ENCODE measurements at regions not wholly inside any gene's neighbourhood (a gene's known extent, or its start where the extent isn't known, plus 50 kb on each side); places are given as distances from the start of the nearest gene placed in this dataset.
"Not testable (repeated sequence)": the region's sequence is repeated elsewhere in the genome, so short reads cannot be mapped to it uniquely, and the experiment has no call there.

DNA sequence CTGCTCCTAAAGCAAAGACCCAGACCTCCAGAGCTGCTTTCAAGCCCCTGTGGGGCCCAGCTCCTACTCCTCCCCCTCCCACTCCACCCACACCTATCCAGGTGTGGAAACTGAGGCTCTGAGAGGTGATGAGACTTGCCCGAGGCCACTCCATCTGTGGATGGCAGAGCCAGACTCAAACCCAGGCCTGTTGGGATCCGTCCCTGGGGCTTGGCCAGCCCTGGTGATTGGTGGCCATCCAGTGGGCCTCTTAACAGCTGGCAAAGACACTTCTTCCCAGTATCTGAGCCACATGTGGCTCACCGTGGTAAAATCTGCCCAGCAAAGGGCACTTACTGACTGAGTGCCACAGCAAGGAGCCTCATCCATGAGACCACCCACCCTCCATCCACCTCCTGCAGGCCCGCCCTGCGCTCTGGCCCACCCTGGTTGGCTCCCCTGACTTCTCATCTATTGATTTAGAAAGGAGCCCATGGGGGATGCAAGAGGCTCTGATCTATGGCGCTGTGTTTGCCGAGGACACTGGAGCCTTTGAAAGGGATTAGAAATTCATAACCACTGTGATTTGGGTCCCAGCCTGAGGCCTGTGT, 398.5 kb downstream of the PTPRU start:
- DNase-seq (ENCODE audit: low spot score): no peak
- in situ Hi-C loops (cut with HindIII; ENCODE audit: low sequenced_read_pairs): no loop called here

DNA sequence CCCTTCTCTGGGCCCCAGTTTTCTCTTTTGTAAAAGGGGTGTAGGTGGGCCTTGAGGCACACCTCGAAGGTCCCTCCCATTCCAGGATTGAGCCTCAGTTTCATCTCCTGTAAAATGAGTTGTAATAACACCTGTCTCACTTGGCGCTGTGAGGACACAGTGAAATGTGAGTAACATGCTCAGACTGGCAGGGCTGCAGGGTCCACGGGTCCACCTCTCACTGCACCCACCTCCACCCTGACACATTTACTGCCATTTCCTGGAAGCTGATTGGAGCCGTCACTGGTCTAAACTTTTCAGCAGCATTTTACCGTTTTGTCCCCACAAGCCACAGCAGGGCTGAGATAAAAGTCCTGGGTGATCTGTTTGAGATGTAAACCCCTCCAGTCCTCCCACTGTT, 398.0 kb downstream of the PTPRU start:
- no peak for DNase-seq (ENCODE audit: low spot score)
- in situ Hi-C loops (cut with HindIII; ENCODE audit: low sequenced_read_pairs): no loop called here

DNA sequence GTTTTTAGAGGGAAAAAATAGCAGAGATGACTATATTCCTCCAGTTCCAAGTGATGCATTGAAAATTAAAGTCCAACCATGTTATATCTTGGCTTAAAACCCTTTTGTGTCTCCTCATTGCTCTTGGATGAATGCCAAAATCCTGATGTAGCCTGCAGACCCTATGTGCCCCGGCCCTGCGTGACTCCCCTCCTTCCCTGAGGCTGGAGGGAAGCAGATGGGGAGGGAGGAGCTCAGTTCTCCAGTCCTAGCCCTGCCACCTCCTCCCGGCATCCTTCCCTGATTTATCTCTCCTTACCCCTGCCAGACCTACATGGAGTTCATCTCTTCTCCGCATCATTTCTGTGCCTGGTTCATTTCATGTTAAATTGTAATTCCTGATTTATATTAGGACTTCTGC, 397.4 kb downstream of the PTPRU start:
- no peak for DNase-seq (ENCODE audit: low spot score)
- in situ Hi-C loops (cut with HindIII; ENCODE audit: low sequenced_read_pairs): no loop called here

DNA sequence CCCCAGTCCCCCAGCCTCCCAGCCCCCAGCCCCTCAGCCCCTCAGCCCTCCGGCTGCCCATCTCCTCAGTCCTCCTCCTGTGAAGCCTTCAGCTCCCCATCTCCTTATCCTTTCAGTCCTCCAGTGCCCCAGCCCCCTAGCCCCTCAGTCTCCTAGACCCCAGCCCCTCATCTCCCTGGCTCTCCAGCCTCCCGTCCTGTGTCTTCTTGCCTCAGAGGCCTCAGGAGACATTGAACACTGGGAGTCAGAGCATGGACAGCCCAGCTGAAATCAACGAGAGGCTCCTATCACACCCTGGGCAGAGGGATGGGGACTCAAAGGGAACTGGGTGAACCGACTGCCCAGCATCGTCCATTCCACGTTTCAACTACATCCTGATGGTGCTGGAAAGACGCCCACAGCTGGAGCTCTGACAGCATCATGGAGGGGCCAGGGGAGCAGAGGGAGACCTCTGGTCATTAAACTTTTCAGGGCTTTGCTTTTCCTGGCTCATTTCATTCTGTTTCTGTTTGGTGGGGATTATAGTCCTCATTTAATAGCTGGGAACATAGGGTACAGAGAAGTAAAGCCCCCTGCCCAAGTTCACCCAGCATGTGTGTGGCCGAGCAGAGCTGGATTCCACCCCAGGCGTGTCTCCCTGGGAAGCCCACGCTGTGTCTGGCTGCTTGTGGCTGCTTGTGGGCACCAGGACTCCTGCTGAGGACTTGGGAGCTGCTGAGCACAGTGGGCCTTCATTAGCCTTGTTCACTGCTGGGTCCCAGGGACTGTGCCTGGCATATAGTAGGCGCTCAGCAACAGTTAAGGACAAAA, 396.7 kb downstream of the PTPRU start:
- in situ Hi-C loops (cut with HindIII; ENCODE audit: low sequenced_read_pairs): no loop called here
- DNase-seq (ENCODE audit: low spot score): no peak

DNA sequence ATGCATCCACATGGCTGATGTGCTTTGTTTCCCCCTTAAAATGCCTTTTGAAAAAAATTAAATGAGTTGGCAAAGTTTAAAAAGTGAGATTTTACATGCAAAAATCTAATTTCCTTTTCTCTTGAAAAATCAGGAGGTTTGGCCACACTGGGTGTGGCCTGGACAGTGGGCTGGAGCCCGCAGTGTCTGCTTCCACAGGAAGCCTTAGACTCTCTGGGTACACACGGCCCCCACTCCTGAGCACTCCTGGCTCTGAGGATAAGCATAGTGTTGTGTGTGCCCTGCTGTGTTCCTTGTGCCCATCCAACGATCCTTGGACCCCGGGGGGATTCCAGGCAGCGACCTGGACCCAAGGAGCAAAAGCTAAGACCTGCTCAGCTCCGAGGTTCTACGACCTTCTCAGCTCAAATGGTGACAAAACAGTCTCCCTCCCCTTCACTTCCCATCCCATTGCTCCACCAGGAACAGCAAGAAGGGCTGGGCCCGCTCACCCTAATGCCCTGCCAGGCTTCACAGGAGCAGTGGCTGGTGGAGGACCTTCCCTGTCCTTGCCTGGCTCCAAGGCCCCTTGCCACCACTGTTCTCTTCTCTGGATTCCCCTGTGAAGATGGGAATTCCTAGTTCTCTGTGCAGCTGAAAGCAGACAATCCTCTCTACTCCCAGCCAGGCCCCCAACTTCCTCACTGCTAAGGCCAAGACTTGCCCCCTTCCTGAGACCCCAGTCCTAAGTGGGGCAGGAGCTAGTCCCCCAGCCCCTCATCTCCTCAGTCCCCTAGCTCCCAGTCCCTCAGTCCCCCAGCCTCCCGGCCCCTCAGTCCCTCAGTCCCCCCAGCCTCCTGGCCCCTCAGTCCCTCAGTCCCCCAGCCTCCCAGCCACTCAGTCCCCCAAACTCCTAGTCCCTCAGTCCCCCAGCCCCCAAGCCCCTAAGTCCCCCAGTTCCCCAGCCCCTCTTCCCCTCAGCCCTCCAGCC, 395.8 kb downstream of the PTPRU start:
- no peak for DNase-seq (ENCODE audit: low spot score)
- in situ Hi-C loops (cut with HindIII; ENCODE audit: low sequenced_read_pairs): no loop called here

DNA sequence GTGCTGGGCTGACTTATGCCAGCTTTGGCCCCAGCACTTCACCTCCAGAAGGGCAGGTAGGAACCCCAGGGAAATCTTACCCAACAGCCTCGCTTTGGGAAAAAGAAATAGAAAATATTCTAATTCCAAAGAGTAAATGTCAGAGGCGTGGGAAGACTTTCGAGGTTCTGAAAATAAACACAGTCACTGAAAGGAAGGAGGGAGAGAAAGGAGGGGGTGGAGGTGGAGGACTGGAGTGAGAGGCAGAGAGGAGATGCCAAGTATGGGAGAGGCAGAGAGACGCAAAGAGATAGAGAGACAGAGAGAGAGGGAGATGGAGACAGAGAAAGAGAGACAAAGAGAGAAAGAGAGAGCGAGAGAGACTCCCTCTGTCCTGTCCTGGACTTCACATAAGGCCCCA, 395.0 kb downstream of the PTPRU start:
- DNase-seq (ENCODE audit: low spot score): no peak
- in situ Hi-C loops (cut with HindIII; ENCODE audit: low sequenced_read_pairs): no loop called here

DNA sequence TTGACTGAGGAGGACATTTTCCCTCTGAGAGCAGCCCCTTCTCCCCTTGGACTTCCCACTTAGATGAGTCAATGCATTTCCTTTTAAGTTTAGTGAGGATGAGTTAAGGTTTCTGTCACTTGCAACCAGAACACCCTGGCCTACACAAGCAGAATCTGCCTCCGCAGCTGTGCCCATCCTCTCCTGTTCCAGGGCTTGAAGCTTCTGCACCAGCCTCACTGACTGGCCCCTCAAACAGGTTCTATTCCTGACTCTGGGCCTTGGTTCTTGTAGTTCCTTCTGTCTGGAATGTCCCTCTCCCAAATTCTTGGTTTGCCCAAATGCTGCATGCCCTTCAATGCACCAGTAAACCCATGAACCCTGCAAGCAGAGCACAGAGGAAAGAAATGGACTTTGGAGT, 394.4 kb downstream of the PTPRU start:
- DNase-seq (ENCODE audit: low spot score): no peak
- in situ Hi-C loops (cut with HindIII; ENCODE audit: low sequenced_read_pairs): no loop called here

DNA sequence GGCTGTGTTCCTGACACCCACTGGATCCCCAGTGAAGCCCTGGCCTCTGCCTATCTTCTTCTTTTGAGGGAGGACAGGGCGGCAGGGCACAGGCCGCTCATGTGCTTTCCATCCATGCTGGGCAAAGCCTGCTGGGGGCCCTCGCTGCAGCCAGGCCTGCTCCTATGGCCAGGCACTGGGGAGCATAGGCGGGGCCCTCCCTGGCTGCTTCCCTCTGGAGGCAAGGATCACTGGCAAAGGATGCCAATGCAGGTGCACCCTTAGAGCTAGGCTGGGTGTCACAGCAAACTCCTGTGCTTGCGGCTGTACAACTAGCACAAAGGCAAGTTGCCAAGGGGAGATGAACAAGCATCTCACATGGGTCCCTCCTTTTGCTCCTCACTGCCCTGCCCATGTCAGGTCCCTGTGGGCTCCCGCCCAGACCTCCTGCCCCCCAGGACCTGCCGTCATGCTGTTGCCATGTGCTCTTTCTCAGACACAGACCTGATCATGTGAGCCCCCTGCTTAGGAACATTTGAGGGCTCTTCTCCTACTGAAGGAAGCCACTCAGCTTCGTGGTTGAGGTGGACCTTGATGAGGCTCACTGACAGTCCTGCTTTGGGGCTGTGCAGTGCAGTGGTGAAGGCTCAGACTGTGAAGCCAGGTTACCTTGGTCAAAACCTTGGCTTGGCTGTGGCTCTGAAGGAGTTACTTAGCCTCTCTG, 393.6 kb downstream of the PTPRU start:
- in situ Hi-C loops (cut with HindIII; ENCODE audit: low sequenced_read_pairs): no loop called here
- DNase-seq (ENCODE audit: low spot score): no peak

DNA sequence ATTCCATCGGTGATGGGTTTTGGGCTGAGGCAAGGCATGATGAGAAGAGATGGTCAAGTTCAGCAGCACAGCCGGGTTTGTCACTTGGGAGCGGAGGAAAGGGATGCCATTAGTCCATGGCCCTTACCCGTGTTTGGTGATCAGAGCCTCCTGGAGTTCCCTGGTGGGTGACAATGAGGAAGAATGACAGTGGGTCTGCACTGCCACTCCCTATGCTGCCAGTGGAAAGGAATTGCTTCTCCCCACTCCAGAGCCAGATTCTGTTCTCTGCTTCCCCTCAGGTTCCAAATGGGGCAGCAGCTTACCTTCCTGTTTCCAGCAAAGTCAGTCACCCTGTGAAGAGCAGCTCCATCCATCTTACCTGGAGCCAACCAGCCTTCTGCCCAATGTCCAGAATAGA, 393.1 kb downstream of the PTPRU start:
- DNase-seq (ENCODE audit: low spot score): no peak
- in situ Hi-C loops (cut with HindIII; ENCODE audit: low sequenced_read_pairs): no loop called here

DNA sequence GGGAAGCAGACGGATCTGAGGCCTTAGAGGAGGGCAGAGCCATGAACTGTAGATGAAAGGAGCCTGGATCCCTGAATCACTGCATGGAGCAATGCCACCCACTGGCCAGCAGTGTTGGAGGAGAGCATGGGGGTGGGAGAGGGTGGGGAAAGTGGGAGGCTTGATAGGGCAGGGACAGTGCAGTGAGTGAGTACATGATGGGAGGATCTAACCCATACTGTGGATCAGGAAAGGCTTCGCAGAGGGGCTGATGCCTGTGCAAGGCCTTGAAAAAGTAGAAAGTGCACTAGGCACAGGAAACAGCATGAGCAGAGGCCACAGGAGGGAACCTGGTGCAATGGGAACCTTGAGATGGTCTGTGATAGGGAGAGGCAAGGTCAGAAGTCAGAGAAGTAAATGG, 391.9 kb downstream of the PTPRU start:
- in situ Hi-C loops (cut with HindIII; ENCODE audit: low sequenced_read_pairs): no loop called here
- DNase-seq (ENCODE audit: low spot score): no peak

DNA sequence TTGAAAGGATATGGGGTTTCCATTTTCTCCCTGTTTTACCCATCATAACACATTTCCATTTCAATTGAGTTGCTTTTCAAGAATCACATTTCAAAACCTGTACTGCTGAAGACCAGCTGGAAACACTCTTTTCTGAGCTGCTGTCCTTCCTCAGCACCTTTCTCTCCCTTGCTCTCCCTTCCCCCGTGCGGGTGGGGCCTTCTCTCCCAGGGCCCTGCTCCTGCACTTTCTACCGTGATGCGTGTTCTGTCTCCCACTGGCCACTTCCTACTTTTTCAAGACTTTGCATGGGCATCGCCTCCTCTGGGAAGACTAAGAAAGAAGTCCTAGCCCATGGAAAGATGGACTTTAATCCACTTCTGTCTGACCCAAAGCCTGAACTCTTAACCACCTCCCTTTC, 390.4 kb downstream of the PTPRU start:
- in situ Hi-C loops (cut with HindIII; ENCODE audit: low sequenced_read_pairs): no loop called here
- no peak for DNase-seq (ENCODE audit: low spot score)

DNA sequence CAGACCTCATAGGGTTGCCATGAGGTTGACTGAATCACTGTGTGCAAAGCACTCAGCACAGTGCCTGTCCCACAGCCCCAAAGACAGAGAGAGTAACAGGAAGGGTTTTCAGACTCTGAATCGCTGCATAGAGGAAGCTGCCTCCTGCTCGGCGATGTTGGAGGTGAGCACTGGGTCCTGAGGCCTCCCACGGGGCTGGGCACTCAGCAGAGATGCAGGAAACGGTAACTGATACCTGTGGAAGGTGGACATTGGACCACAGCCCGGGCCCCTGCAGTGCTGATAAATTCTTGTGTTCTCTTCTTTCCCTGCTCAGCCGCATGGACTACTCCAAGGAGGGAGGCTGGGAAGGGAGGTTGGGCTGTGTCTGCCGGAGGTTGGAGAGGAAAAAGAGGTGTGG, 389.7 kb downstream of the PTPRU start:
- in situ Hi-C loops (cut with HindIII; ENCODE audit: low sequenced_read_pairs): no loop called here
- DNase-seq (ENCODE audit: low spot score): no peak

DNA sequence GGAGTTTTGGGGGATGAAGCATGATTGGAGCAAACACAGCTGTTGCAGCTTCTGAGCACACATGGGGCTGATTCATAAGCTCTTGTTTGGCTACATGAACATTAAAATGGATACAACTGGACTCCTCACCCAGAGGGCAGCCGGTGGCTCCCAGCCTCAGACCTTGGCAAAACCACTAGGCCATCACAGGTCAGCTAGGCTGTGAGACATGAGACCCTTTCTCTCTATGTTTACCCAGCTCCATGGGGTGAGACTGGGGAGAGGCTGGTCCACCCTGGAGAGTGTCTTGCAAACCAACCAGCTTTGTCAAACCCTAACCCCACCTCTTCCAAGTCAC, 388.7 kb downstream of the PTPRU start:
- in situ Hi-C loops (cut with HindIII; ENCODE audit: low sequenced_read_pairs): no loop called here
- DNase-seq (ENCODE audit: low spot score): no peak

DNA sequence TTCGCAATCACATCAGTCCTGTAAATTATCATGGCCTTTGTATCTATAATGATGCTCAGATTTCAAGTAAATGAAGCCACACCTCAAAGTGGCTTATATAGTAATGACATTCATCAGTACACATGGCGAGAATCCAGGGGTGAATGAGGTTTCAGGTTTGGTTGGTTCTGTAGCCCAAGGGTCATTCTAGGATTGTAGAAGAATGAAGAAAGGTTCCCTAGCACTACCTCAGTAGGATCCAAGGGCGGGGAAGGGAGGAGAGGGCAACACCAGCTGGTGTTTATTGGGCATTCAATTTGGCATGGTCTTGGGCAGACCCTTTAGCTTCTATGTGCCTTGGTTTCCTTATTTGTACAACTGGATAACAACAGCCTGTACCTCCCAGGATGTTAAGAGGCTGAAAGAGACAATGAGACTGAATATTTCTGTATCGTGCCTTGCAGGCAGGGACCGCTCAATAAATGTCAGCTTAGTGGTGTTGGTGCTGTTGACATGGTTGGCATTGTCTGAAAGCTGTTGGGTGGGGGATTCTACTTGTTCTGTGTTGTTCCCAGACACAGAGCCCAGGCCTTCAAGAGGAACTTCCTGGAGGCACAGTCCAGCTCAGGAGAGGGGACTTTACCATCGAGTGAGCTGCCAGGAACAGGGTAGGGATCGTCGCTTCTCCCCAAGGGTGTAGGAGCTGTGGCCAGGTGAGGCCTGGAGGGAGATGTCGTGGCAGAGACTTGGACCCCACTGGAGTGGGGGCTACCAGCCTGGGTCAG, 388.2 kb downstream of the PTPRU start:
- in situ Hi-C loops (cut with HindIII; ENCODE audit: low sequenced_read_pairs): no loop called here
- no peak for DNase-seq (ENCODE audit: low spot score)

DNA sequence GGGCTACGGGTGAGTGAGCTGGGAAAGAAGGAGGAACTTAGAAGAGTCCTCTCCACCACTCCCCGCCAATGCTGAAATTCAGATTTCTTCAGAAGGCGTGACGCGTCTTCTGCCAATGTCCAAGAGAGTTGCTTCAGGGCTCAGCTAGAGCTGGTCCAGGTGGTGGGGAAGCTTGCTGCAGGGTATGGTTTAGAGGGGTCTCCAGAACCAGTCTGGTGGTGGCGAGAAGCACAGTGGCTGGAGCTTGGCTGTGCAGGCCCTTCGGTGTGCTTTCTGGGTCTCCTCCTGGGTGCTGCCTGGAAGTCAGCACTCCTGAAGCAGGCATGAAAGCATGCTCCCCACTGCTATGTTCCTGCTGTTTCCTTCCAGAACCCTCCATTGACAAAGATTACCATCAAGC, 387.2 kb downstream of the PTPRU start:
- no peak for DNase-seq (ENCODE audit: low spot score)
- in situ Hi-C loops (cut with HindIII; ENCODE audit: low sequenced_read_pairs): no loop called here

DNA sequence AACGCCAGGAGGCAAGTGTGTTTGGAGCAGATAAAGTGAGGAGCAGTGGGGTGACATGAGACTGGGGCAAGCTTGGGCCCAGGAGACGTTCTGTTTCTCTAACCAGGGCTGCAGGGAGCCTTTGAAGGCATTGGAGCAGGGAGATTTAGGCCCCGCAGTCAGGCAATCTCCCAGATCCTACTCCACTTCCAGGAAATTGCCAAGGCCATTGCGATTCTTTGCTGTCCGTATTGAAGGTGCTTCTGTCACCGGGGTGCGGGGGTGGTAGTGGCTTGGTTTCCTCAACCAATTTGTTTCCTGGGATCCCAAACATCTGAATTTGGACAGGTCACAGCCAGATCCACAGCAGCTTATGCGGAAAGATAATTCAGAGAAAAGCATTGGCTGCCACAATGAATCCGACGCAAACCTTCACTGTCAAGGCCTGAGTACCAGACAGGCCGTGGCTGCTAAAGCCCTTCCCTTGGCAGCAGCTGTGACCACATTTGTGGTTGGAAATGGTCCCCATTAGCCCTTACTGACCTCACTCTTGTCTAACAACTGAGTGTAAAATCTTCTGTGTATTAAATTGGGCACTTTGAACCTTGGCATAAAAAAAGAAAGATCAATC, 385.6 kb downstream of the PTPRU start:
- in situ Hi-C loops (cut with HindIII; ENCODE audit: low sequenced_read_pairs): no loop called here
- DNase-seq (ENCODE audit: low spot score): no peak

DNA sequence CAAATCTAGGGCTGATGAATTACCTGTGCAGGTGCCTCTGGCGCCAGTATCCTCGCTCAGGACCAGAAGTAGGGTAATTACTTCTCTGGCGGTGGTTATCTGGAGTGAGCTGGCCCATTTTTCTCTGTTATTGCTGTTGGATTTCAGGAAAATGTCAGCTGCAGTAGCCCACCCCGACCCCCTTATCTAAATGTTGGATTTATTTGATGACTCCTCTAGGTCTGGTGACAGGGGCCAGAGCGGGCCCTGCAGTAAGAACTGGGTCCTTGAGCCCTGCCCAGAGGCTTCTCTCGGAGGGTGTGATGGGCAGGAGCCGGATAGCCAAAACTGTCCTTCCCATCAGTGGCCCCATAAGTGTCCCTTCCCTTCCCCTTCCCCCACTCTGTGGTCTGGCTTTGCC, 384.3 kb downstream of the PTPRU start:
- in situ Hi-C loops (cut with HindIII; ENCODE audit: low sequenced_read_pairs): no loop called here
- no peak for DNase-seq (ENCODE audit: low spot score)

DNA sequence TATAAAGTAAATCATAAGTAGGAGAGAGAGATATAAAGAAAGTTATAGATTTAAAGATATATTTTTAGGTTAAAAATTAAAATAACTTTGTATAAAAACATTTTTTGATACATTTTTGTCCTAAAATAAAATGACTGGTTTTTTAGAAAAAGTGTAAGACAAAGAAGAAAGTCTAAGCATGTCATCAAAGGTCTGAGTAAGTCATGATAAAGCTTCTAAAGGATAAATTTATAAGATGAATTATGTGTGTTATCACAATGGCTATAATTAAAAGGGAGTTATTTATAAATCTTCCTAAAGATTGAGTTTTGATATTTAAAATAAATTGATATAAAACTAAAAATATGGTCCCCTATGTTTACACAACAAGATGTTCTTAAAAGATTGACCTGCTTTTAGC, 370.9 kb downstream of the PTPRU start:
- DNase-seq (ENCODE audit: low spot score): no peak
- in situ Hi-C loops (cut with HindIII; ENCODE audit: low sequenced_read_pairs): no loop called here

DNA sequence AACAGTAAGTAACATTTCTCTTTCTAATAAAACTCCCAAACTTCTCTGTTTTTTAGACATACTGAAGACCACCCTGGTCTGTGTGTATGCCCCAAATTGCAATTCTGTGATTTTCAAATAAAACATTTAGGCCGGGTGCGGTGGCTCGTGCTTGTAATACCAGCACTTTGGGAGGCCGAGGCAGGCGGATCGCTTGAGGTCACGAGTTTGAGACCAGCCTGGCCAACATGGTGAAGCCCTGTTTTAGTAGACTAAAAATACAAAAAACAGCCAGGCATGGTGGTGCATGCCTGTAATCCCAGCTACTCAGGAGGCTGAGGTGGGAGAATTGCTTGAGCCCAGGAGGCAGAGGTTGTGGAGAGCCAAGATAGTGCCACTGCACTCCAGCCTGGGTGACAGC, 368.5 kb downstream of the PTPRU start:
- in situ Hi-C loops (cut with HindIII; ENCODE audit: low sequenced_read_pairs); DNase-seq (ENCODE audit: low spot score): not testable (repeated sequence)
